NCI-H1092 treated with DMSO at 0.1 percent for 48 hours (cell line): ENCODE measurements at regions not wholly inside any gene's neighbourhood (a gene's known extent, or its start where the extent isn't known, plus 50 kb on each side); places are given as distances from the start of the nearest gene placed in this dataset.

Experiments used
- DNase-seq: peaks from one replicate; lab custom pipeline; 2025; lab: John Stamatoyannopoulos, UW

- DNase-seq, result no peak
Observed at GRCh38 chr9:26061948-26062575, 383.8 kb upstream of the TUSC1 start.

GRCh38 chr9:26058111-26058895, 380.1 kb upstream of the TUSC1 start:
- DNase-seq, result no peak

GRCh38 chr9:26057050-26057449, 378.8 kb upstream of the TUSC1 start:
- DNase-seq, result no peak

- no peak for DNase-seq
Observed at GRCh38 chr9:26054600-26055520, 376.6 kb upstream of the TUSC1 start.

- DNase-seq, result no peak
Observed at GRCh38 chr9:26053954-26054353, 375.7 kb upstream of the TUSC1 start.

GRCh38 chr9:26043431-26043830, 365.2 kb upstream of the TUSC1 start:
- DNase-seq, result no peak

- no peak for DNase-seq
Observed at GRCh38 chr9:26034786-26035185, 356.5 kb upstream of the TUSC1 start.

GRCh38 chr9:26033336-26033735, 355.1 kb upstream of the TUSC1 start:
- DNase-seq, result no peak

- no peak for DNase-seq
Observed at GRCh38 chr9:26026423-26027100, 348.3 kb upstream of the TUSC1 start.

GRCh38 chr9:26013199-26013598, 335.0 kb upstream of the TUSC1 start:
- no peak for DNase-seq

GRCh38 chr9:26012797-26013196, 334.6 kb upstream of the TUSC1 start:
- DNase-seq, result no peak

- no peak for DNase-seq
Observed at GRCh38 chr9:25994605-25995004, 316.4 kb upstream of the TUSC1 start.

- DNase-seq, result no peak
Observed at GRCh38 chr9:25990376-25990775, 312.1 kb upstream of the TUSC1 start.

- no peak for DNase-seq
Observed at GRCh38 chr9:25975667-25976066, 297.4 kb upstream of the TUSC1 start.

GRCh38 chr9:25964239-25964638, 286.0 kb upstream of the TUSC1 start:
- peak; percentile 63 for DNase-seq

GRCh38 chr9:25960178-25960577, 281.9 kb upstream of the TUSC1 start:
- no peak for DNase-seq

GRCh38 chr9:25954209-25954608, 276.0 kb upstream of the TUSC1 start:
- no peak for DNase-seq

- DNase-seq, result no peak
Observed at GRCh38 chr9:25948182-25948581, 269.9 kb upstream of the TUSC1 start.

- no peak for DNase-seq
Observed at GRCh38 chr9:25939126-25939525, 260.9 kb upstream of the TUSC1 start.

GRCh38 chr9:25936031-25936430, 257.8 kb upstream of the TUSC1 start:
- DNase-seq, result no peak

GRCh38 chr9:25935188-25935587, 256.9 kb upstream of the TUSC1 start:
- no peak for DNase-seq

GRCh38 chr9:25918761-25919160, 240.5 kb upstream of the TUSC1 start:
- no peak for DNase-seq
